ENCODE measurements at regions not wholly inside any gene's neighbourhood (a gene's known extent, or its start where the extent isn't known, plus 50 kb on each side); places are given as distances from the start of the nearest gene placed in this dataset.

- TF ChIP-seq EZH2 (optimal IDR thresholded peaks at IDR 0.05; ENCODE audit: low read depth, low read length): no peak
- TF ChIP-seq CTCF (IDR thresholded peaks at IDR 0.05; ENCODE audit: low read length): no peak
These were observed 150.8 kb upstream of the MYCN start for GRCh38 chr2:15789381-15790062.
